ENCODE measurements at regions not wholly inside any gene's neighbourhood (a gene's known extent, or its start where the extent isn't known, plus 50 kb on each side); places are given as distances from the start of the nearest gene placed in this dataset.
"Not testable (repeated sequence)": the region's sequence is repeated elsewhere in the genome, so short reads cannot be mapped to it uniquely, and the experiment has no call there.

- no peak for TF ChIP-seq CTCF (IDR thresholded peaks at IDR 0.05)
- H3K9me3 ChIP-seq: peaks cover 0 to 10% of the 10 kb centered on the region in 2 donors
- no peaks in the 10 kb centered on the region for H3K36me3 ChIP-seq
- H3K4me3 ChIP-seq: no peak overlapping the region
- no peak overlapping the region for H3K27ac ChIP-seq
- no peak for DNase-seq (ENCODE audit: low spot score)
- no peaks in the 10 kb centered on the region for H3K27me3 ChIP-seq
- H3K4me1 ChIP-seq: no peaks in the 10 kb centered on the region
Measured at GRCh38 chr12:47493801-47494200, 212.0 kb downstream of the RPAP3 start.

- no peaks in the 10 kb centered on the region for H3K9me3 ChIP-seq
- H3K4me3 ChIP-seq: no peak overlapping the region
- no peaks in the 10 kb centered on the region for H3K36me3 ChIP-seq
- no peak overlapping the region for H3K27ac ChIP-seq
- H3K27me3 ChIP-seq: no peaks in the 10 kb centered on the region
- no peaks in the 10 kb centered on the region for H3K4me1 ChIP-seq
- TF ChIP-seq CTCF (IDR thresholded peaks at IDR 0.05): no peak
- no peak for DNase-seq (ENCODE audit: low spot score)
Measured at GRCh38 chr12:47491516-47492305, 214.1 kb downstream of the RPAP3 start.

- Histone ChIP-seq H3K4me3 (no peak overlapping the region), H3K27me3 (no peaks in the 10 kb centered on the region), H3K4me1 (no peaks in the 10 kb centered on the region), H3K9me3 (no peaks in the 10 kb centered on the region), H3K36me3 (no peaks in the 10 kb centered on the region), H3K27ac (no peak overlapping the region)
- DNase-seq (ENCODE audit: low spot score): no peak
- no peak for TF ChIP-seq CTCF (IDR thresholded peaks at IDR 0.05)
Measured at GRCh38 chr12:47488888-47489287, 216.9 kb downstream of the RPAP3 start.

- H3K4me3 ChIP-seq: no peak overlapping the region
- no peaks in the 10 kb centered on the region for H3K36me3 ChIP-seq
- no peak overlapping the region for H3K27ac ChIP-seq
- no peaks in the 10 kb centered on the region for H3K4me1 ChIP-seq
- no peak for DNase-seq (ENCODE audit: low spot score)
- H3K27me3 ChIP-seq: no peaks in the 10 kb centered on the region
- no peak for TF ChIP-seq CTCF (IDR thresholded peaks at IDR 0.05)
- peaks cover 0 to 20% of the 10 kb centered on the region in 2 donors for H3K9me3 ChIP-seq
Measured at GRCh38 chr12:47481041-47481440, 224.8 kb downstream of the RPAP3 start.

- no peak for TF ChIP-seq CTCF (IDR thresholded peaks at IDR 0.05)
- H3K27ac ChIP-seq: no peak overlapping the region
- H3K36me3 ChIP-seq: no peaks in the 10 kb centered on the region
- H3K27me3 ChIP-seq: no peaks in the 10 kb centered on the region
- H3K4me3 ChIP-seq: no peak overlapping the region
- DNase-seq (ENCODE audit: low spot score): no peak
- H3K4me1 ChIP-seq: no peaks in the 10 kb centered on the region
- peaks cover 0 to 36% of the 10 kb centered on the region in 2 donors for H3K9me3 ChIP-seq
Measured at GRCh38 chr12:47478426-47478825, 227.4 kb downstream of the RPAP3 start.

GRCh38 chr12:47473091-47473490 lies 232.7 kb downstream of the RPAP3 start:
- H3K9me3 ChIP-seq: peaks cover 0 to 36% of the 10 kb centered on the region in 2 donors
- no peak overlapping the region for H3K4me3 ChIP-seq
- no peaks in the 10 kb centered on the region for H3K4me1 ChIP-seq
- H3K27ac ChIP-seq: no peak overlapping the region
- DNase-seq (ENCODE audit: low spot score): no peak
- H3K36me3 ChIP-seq: no peaks in the 10 kb centered on the region
- TF ChIP-seq CTCF (IDR thresholded peaks at IDR 0.05): no peak
- H3K27me3 ChIP-seq: no peaks in the 10 kb centered on the region

GRCh38 chr12:47470349-47470748 lies 235.5 kb downstream of the RPAP3 start:
- not testable (repeated sequence) for H3K36me3 ChIP-seq; H3K4me3 ChIP-seq; H3K27me3 ChIP-seq; DNase-seq (ENCODE audit: low spot score); H3K9me3 ChIP-seq; H3K4me1 ChIP-seq; H3K27ac ChIP-seq

GRCh38 chr12:47463918-47464317 lies 241.9 kb downstream of the RPAP3 start:
- not testable (repeated sequence) for DNase-seq (ENCODE audit: low spot score); H3K36me3 ChIP-seq; H3K27ac ChIP-seq; H3K4me1 ChIP-seq; H3K4me3 ChIP-seq; H3K27me3 ChIP-seq; H3K9me3 ChIP-seq
